ENCODE measurements at regions not wholly inside any gene's neighbourhood (a gene's known extent, or its start where the extent isn't known, plus 50 kb on each side); places are given as distances from the start of the nearest gene placed in this dataset.

DNA sequence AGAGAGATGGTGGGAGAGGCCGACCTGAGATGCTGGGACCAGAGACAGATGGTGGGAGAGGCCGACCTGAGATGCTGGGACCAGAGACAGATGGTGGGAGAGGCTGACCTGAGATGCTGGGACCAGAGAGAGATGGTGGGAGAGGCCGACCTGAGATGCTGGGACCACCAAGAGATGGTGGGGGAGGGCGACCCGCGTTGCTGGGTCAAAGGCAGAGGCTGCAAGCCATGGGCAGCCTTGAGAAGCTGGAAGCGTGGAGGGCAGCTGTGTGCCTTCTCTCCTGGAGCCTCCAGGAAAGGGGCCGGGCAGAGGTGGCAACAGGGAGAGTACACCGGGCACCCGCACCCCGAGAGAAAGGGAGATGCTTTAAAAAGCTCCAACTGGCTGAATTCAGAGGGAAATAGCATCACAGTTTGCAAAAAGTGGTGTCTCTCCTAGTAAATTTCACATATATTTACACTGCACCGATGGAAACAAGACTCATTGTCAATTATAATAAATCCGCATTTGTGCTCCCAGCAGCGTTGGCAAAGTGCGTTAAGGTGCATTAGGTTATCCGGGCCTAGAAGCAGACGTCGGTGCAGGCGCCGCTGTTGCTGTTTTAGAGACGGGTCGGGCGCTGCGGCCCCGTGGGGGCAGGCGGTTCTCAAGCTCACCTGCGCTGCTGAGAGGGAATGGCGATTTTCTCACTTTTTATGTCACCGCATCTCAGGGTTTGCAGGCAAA lies 132.4 kb downstream of the DLL1 start:
- Histone ChIP-seq H3K4me1 (replicated peaks in 1 of 2) (peaks cover 15 to 16% of the 10 kb centered on the region in 2 donors), H3K27ac (no peak overlapping the region), H3K4me3 (no peak overlapping the region)
- in situ Hi-C loops (cut with MboI; ENCODE audit: low pct_unique_long_range_greater_than_20kb in 2 of 9, low sequenced_read_pairs in 9 of 9, unreplicated experiment in 9 of 9), result no loop called here
- 62 to 100% (median 91%) methylated on average over 4 to 17 of the region's 29 CpGs; no CpG with 5 or more reads in 4 of the 10 experiments for WGBS, 10 experiments
- ATAC-seq (replicated peaks in 6 of 8), result peak in 4 of 8 experiments; percentile 8 to 42 (median 18)

- H3K4me3 ChIP-seq, result no peak overlapping the region
- no peak overlapping the region for H3K27ac ChIP-seq
- in situ Hi-C loops (cut with MboI; ENCODE audit: low pct_unique_long_range_greater_than_20kb in 2 of 9, low sequenced_read_pairs in 9 of 9, unreplicated experiment in 9 of 9), result no loop called here
- 50 to 100% (median 84%) methylated on average over 1 to 7 of the region's 28 CpGs; no CpG with 5 or more reads in 6 of the 10 experiments for WGBS, 10 experiments
- H3K4me1 ChIP-seq (replicated peaks in 1 of 2), result peaks cover 21 to 24% of the 10 kb centered on the region in 2 donors
- no peak for ATAC-seq (replicated peaks in 6 of 8)
These were observed 133.2 kb downstream of the DLL1 start for GRCh38 chr6:170157567-170158218.

DNA sequence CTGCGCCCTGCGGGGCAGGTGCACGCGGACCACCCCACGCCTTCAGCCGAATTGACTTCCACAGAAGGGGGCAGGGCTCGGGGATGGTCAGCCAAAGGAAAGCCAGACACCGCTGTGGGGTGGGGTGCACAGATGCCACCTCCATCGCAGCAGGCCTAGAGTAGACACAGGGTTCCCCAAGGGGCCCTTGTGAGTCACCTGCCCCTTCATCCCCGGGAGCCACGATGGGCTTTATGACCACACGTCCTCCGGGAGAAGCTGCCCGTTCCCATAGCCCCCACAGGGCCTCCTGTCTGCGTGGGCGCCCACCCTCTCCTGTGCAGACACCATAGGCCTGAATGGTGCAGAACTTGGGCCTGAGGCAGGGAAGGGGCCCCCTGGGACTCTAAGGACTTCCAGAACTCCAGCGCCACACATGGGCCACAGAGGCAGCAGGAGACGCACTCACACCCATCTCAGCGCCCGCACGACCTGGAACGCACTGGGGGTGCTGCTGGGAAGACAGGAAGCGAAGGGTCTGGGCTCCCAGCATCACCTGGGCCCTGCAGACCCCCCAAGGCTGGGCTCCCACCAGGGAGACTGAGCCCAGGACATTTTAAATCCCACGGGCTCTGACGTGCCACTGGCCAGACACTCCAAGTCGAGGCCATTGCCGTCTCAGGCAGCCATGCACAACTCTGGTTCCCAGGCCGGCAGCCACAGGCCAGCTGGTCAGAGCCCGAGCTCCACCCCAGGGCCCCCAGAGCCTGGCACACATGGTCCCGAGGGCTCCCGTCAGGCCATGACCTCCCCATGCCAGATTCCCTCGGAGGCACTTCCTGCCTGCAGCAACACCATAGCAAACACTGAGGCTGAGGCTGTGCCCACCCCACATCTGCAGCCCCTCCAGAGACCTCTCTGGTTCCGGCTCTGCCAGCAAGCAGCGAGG lies 134.2 kb downstream of the DLL1 start:
- H3K27ac ChIP-seq, result no peak overlapping the region
- H3K4me3 ChIP-seq, result no peak overlapping the region
- in situ Hi-C loops (cut with MboI; ENCODE audit: low pct_unique_long_range_greater_than_20kb in 2 of 9, low sequenced_read_pairs in 9 of 9, unreplicated experiment in 9 of 9), result no loop called here
- no peak for ATAC-seq (replicated peaks in 6 of 8)
- H3K4me1 ChIP-seq (replicated peaks in 1 of 2), result peaks cover 31 to 34% of the 10 kb centered on the region in 2 donors
- 94 to 100% methylated on average over 2 to 7 of the region's 34 CpGs; no CpG with 5 or more reads in 8 of the 10 experiments for WGBS, 10 experiments

DNA sequence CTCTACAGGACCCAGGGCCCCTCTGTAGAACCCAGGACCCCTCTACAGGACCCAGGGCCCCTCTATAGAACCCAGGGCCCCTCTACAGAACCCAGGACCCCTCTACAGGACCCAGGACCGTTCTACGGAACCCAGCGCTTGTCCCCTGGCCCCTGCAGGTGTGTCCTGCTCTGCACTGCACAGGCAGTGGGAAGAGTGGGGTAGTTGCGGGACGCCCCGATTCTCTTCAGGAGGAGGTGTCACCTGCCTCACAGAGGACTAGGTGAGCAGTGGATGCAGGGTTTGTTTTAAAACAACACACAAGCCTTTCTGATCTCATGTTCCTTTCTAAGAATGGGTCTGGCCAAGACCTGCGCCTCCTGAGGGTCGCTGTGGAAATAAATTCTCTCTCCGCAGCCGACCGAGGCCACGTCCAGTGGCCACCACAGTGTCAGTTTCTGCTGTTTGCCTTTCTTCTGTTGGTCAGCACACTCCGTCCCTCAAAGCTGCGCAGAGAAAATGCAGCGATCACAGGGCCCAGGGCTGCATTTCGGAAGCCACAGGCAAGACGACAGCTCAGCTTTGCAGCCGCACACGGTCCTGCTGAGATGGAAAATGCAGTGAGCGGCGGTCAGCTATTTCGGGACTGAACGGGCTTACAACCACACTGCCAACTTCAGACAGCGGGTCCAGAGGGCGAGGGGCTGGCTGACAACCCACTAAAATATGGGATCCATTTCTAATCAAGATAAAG lies 135.2 kb downstream of the DLL1 start:
- 70 to 100% (median 89%) methylated on average over 1 to 16 of the region's 25 CpGs; no CpG with 5 or more reads in 4 of the 10 experiments for WGBS, 10 experiments
- Histone ChIP-seq H3K27ac (no peak overlapping the region), H3K4me1 (replicated peaks in 1 of 2) (peaks cover 42 to 45% of the 10 kb centered on the region in 2 donors), H3K4me3 (no peak overlapping the region)
- in situ Hi-C loops (cut with MboI; ENCODE audit: low pct_unique_long_range_greater_than_20kb in 2 of 9, low sequenced_read_pairs in 9 of 9, unreplicated experiment in 9 of 9), result no loop called here
- ATAC-seq (replicated peaks in 6 of 8), result no peak

DNA sequence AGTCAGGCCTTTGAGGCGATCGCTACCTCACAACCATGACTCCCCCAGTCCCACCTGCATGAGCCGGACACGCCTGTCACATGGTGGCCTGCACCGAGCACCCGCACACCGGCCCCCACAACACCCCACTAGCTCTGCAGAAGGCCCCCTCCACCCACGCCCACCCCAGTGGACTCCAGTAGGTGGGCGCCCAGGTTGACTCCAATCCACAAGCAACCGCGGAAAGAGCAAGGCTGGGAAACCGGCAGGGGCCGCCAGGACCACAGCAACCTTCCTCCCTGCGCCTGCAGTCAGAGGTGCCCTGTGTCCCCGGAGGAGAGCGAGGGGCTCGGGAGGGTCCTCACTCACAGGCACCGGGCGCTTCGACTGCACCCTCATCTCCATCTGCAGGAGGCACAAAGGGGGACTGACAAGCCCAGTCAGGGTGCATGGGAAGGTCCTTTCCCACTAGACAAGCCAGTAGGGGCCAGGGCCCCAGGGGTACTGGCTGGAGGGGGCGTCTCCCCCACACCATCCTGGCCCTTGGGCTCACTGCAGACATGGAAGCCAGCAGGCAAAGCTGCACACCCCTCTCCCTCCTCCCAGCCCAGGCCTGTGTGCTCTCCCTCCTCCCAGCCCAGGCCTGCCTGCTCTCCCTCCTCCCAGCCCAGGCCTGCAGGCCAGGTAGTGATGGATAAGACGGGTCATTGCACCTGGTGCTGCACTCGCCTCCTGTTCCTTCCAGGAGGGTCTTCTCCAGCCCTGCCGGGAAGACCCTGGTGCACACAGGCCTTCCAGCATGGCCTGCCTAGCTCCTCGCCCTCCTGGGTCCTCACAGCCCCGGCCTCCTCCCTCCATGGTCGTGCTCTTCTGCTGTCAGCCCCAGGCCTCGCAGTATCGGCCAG lies 137.2 kb downstream of the DLL1 start:
- Histone ChIP-seq H3K4me1 (replicated peaks in 1 of 2) (peaks cover 38 to 41% of the 10 kb centered on the region in 2 donors), H3K27ac (peak overlapping the region; percentile 78 to 83), H3K4me3 (no peak overlapping the region)
- 90% methylated on average over 3 of the region's 29 CpGs; no CpG with 5 or more reads in 9 of the 10 experiments for WGBS, 10 experiments
- in situ Hi-C loops (cut with MboI; ENCODE audit: low pct_unique_long_range_greater_than_20kb in 2 of 9, low sequenced_read_pairs in 9 of 9, unreplicated experiment in 9 of 9), result no loop called here
- no peak for ATAC-seq (replicated peaks in 6 of 8)

GRCh38 chr6:170152989-170153388 lies 137.9 kb downstream of the DLL1 start:
- H3K4me1 ChIP-seq (replicated peaks in 1 of 2), result peaks cover 37% of the 10 kb centered on the region in 2 donors
- peak in 7 of 8 experiments; percentile 23 to 85 (median 80) for ATAC-seq (replicated peaks in 6 of 8)
- in situ Hi-C loops (cut with MboI; ENCODE audit: low pct_unique_long_range_greater_than_20kb in 2 of 9, low sequenced_read_pairs in 9 of 9, unreplicated experiment in 9 of 9), result no loop called here
- 0 to 7% methylated on average over 1 to 3 of the region's 13 CpGs; no CpG with 5 or more reads in 8 of the 10 experiments for WGBS, 10 experiments
- H3K27ac ChIP-seq, result peak overlapping the region; percentile 78 to 83
- peak overlapping the region in 1 of 5 donors; percentile 4 for H3K4me3 ChIP-seq

GRCh38 chr6:170152124-170152926 lies 138.6 kb downstream of the DLL1 start:
- H3K4me1 ChIP-seq (replicated peaks in 1 of 2), result peaks cover 37 to 41% of the 10 kb centered on the region in 2 donors
- H3K27ac ChIP-seq, result peak overlapping the region; percentile 78 to 83
- ATAC-seq (replicated peaks in 6 of 8), result peak in 6 of 8 experiments; percentile 17 to 90 (median 85)
- 48 to 100% (median 80%) methylated on average over 1 to 21 of the region's 35 CpGs; no CpG with 5 or more reads in 1 of the 10 experiments for WGBS, 10 experiments
- in situ Hi-C loops (cut with MboI; ENCODE audit: low pct_unique_long_range_greater_than_20kb in 2 of 9, low sequenced_read_pairs in 9 of 9, unreplicated experiment in 9 of 9), result no loop called here
- peak overlapping the region in 1 of 5 donors; percentile 4 for H3K4me3 ChIP-seq

DNA sequence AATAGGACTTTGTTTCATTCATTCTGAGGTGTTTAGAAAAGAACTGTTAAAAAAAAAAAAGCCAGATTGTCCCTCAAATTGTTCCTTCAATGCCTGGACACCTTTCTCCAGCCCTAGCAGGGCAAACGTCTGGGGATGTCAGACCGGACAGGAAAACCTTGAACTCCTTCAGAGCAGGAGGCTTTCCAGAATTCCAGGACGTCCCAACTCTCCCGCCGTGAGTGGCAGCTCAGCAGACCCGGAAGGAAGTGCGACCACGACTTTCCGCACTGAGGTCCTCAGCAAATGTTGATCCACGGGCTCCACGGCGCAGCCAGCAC lies 139.1 kb downstream of the DLL1 start:
- Histone ChIP-seq H3K4me3 (no peak overlapping the region), H3K27ac (peak overlapping the region; percentile 78 to 83), H3K4me1 (replicated peaks in 1 of 2) (peaks cover 37 to 44% of the 10 kb centered on the region in 2 donors)
- WGBS, 10 experiments, result 33 to 83% (median 74%) methylated on average over 1 to 8 of the region's 12 CpGs; no CpG with 5 or more reads in 3 of the 10 experiments
- in situ Hi-C loops (cut with MboI; ENCODE audit: low pct_unique_long_range_greater_than_20kb in 2 of 9, low sequenced_read_pairs in 9 of 9, unreplicated experiment in 9 of 9), result no loop called here
- ATAC-seq (replicated peaks in 6 of 8), result no peak

DNA sequence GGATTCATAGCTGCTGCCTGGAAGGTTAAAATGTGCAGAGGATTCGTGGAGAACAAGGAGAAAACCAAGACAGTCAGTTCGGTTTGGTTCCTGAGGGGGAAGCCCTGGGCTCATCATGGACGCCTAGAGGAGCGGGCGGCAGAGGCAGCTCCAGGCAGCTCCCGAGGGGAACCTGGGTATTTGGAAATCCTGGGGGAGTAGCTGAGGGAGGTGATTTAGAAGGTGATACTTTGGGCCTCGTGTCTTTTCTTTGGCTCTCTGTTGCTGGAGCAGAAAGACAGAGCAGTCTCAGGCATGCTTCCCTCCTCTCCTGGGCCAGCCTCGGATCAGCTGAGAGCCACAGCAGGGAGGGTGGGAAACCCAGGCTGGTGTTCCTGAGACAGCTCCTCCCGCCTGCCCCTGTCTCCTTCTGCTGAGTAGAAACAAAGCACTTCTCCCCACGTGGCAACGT lies 139.5 kb downstream of the DLL1 start:
- WGBS, 10 experiments, result 0 to 58% (median 10%) methylated on average over 1 to 11 of the region's 11 CpGs; no CpG with 5 or more reads in 1 of the 10 experiments
- Histone ChIP-seq H3K4me1 (replicated peaks in 1 of 2) (peaks cover 37 to 44% of the 10 kb centered on the region in 2 donors), H3K27ac (peak overlapping the region; percentile 14 to 38), H3K4me3 (no peak overlapping the region)
- in situ Hi-C loops (cut with MboI; ENCODE audit: low pct_unique_long_range_greater_than_20kb in 2 of 9, low sequenced_read_pairs in 9 of 9, unreplicated experiment in 9 of 9), result no loop called here
- peak in 5 of 8 experiments; percentile 45 to 64 (median 61) for ATAC-seq (replicated peaks in 6 of 8)

GRCh38 chr6:170150590-170150945 lies 140.3 kb downstream of the DLL1 start:
- no peak overlapping the region for H3K4me3 ChIP-seq
- in situ Hi-C loops (cut with MboI; ENCODE audit: low pct_unique_long_range_greater_than_20kb in 2 of 9, low sequenced_read_pairs in 9 of 9, unreplicated experiment in 9 of 9), result no loop called here
- H3K27ac ChIP-seq, result no peak overlapping the region
- 70 to 96% (median 87%) methylated on average over 2 to 4 of the region's 7 CpGs; no CpG with 5 or more reads in 6 of the 10 experiments for WGBS, 10 experiments
- ATAC-seq (replicated peaks in 6 of 8), result peak in 1 of 8 experiments; percentile 7
- H3K4me1 ChIP-seq (replicated peaks in 1 of 2), result peaks cover 37 to 44% of the 10 kb centered on the region in 2 donors
